DND-41 (cell line): ENCODE measurements at regions not wholly inside any gene's neighbourhood (a gene's known extent, or its start where the extent isn't known, plus 50 kb on each side); places are given as distances from the start of the nearest gene placed in this dataset.

Experiments
- ATAC-seq: fragments of 200-7000 bp; cut with Tn5 transposase; 3 replicates; pipeline ENCODE4 v1.9.1; 2021; ENCODE audit warnings: low read depth; ENCODE audit not compliant: insufficient read depth
- DNase-seq: peaks from one replicate; pipeline ENCODE4 v3.0.0-alpha.2; 2020
- H2AFZ ChIP-seq: 2 replicates; pipeline ENCODE4 v1.6.0; 2012; ENCODE audit warnings: low read depth, low read length
- H3K27ac ChIP-seq: 2 replicates; pipeline ENCODE4 v1.5.1; 2012; ENCODE audit warnings: low read length, inconsistent platforms
- H3K27me3 ChIP-seq: fragments of 200-600 bp; sonication (generic); 2 replicates; pipeline ENCODE4 v1.6.0; 2012; ENCODE audit warnings: low read length, mild to moderate bottlenecking, inconsistent platforms; ENCODE audit not compliant: insufficient read depth, poor library complexity
- H3K36me3 ChIP-seq: 2 replicates; pipeline ENCODE4 v1.5.1; 2012; ENCODE audit warnings: low read length, inconsistent platforms; ENCODE audit not compliant: insufficient read depth
- H3K4me1 ChIP-seq: 2 replicates; pipeline ENCODE4 v1.5.1; 2012; ENCODE audit warnings: mild to moderate bottlenecking, low read length; ENCODE audit not compliant: insufficient read depth
- H3K4me2 ChIP-seq: 2 replicates; pipeline ENCODE4 v1.6.0; 2012; ENCODE audit warnings: mild to moderate bottlenecking, moderate library complexity, low read length, inconsistent platforms; ENCODE audit not compliant: insufficient read depth
- H3K4me3 ChIP-seq, 2 experiments: fragments of 200-600 bp in 1 of 2; shearing (Covaris generic) in 1 of 2; 2 replicates each; pipeline ENCODE4 v1.5.1; 2012 to 2016; ENCODE audit warnings: inconsistent platforms in 2 of 2, low read length in 2 of 2, mild to moderate bottlenecking in 2 of 2, low read depth in 1 of 2, moderate library complexity in 1 of 2
- H3K79me2 ChIP-seq: 2 replicates; pipeline ENCODE4 v1.6.0; 2012; ENCODE audit warnings: low read length, inconsistent platforms; ENCODE audit not compliant: insufficient read depth
- H3K9ac ChIP-seq: 2 replicates; pipeline ENCODE4 v1.6.0; 2012; ENCODE audit warnings: low read depth, mild to moderate bottlenecking, inconsistent platforms, low read length, moderate library complexity
- H3K9me3 ChIP-seq: 2 replicates; pipeline ENCODE4 v1.5.1; 2012; ENCODE audit warnings: low read length, moderate library complexity, mild to moderate bottlenecking, inconsistent platforms; ENCODE audit not compliant: insufficient read depth, severe bottlenecking
- H4K20me1 ChIP-seq: 2 replicates; pipeline ENCODE4 v1.6.0; 2012; ENCODE audit warnings: low read length; ENCODE audit not compliant: insufficient read depth
- CTCF ChIP-seq: IDR thresholded peaks from 2 replicates; pipeline ENCODE4 v1.5.1; 2012; ENCODE audit warnings: borderline replicate concordance, low read length, moderate library complexity, mild to moderate bottlenecking; ENCODE audit not compliant: poor library complexity, severe bottlenecking; ENCODE audit errors: extremely low read depth
- EZH2 ChIP-seq: IDR thresholded peaks from 3 replicates; pipeline ENCODE4 v1.6.1; 2012; ENCODE audit warnings: borderline replicate concordance, low read depth, mild to moderate bottlenecking, moderate library complexity, low read length, inconsistent platforms; ENCODE audit not compliant: severe bottlenecking

- Histone ChIP-seq H3K9ac (no peak overlapping the region), H3K79me2 (no peaks in the 10 kb centered on the region), H2AFZ (no peak overlapping the region), H3K9me3 (no peaks in the 10 kb centered on the region), H3K27ac (no peak overlapping the region), H4K20me1 (no peaks in the 10 kb centered on the region), H3K36me3 (no peaks in the 10 kb centered on the region), H3K4me1 (no peaks in the 10 kb centered on the region), H3K4me2 (no peak overlapping the region), H3K4me3 (no peak overlapping the region), H3K27me3 (no peaks in the 10 kb centered on the region)
- ATAC-seq (no peak), DNase-seq (no peak)
- TF ChIP-seq EZH2 (no peak), CTCF (no peak)
Observed at GRCh38 chr9:19533373-19533772, 124.6 kb downstream of the ACER2 start.

GRCh38 chr9:19527663-19528062 is 118.9 kb downstream of the ACER2 start:
- no peaks in the 10 kb centered on the region for H3K79me2 ChIP-seq
- H3K4me2 ChIP-seq: no peak overlapping the region
- no peaks in the 10 kb centered on the region for H4K20me1 ChIP-seq
- H3K36me3 ChIP-seq: no peaks in the 10 kb centered on the region
- no peak overlapping the region for H3K4me3 ChIP-seq
- H3K27ac ChIP-seq: no peak overlapping the region
- no peaks in the 10 kb centered on the region for H3K4me1 ChIP-seq
- DNase-seq: no peak
- TF ChIP-seq CTCF (no peak), EZH2 (no peak)
- no peaks in the 10 kb centered on the region for H3K27me3 ChIP-seq
- no peak for ATAC-seq
- H2AFZ ChIP-seq: no peak overlapping the region
- H3K9ac ChIP-seq: no peak overlapping the region
- H3K9me3 ChIP-seq: no peaks in the 10 kb centered on the region

- no peak for ATAC-seq
- no peaks in the 10 kb centered on the region for H3K9me3 ChIP-seq
Observed at GRCh38 chr9:19522558-19522957, 113.7 kb downstream of the ACER2 start.

More at GRCh38 chr9:19522558-19522957, 113.7 kb downstream of the ACER2 start:
- H3K4me1 ChIP-seq: no peaks in the 10 kb centered on the region
- H2AFZ ChIP-seq: no peak overlapping the region
- no peaks in the 10 kb centered on the region for H3K36me3 ChIP-seq
- H4K20me1 ChIP-seq: no peaks in the 10 kb centered on the region
- no peaks in the 10 kb centered on the region for H3K27me3 ChIP-seq
- H3K4me2 ChIP-seq: no peak overlapping the region
- H3K27ac ChIP-seq: no peak overlapping the region
- no peak overlapping the region for H3K4me3 ChIP-seq
- TF ChIP-seq CTCF: no peak
- no peak for TF ChIP-seq EZH2
- no peak for DNase-seq
- H3K79me2 ChIP-seq: no peaks in the 10 kb centered on the region
- no peak overlapping the region for H3K9ac ChIP-seq
